ENCODE measurements at regions not wholly inside any gene's neighbourhood (a gene's known extent, or its start where the extent isn't known, plus 50 kb on each side); places are given as distances from the start of the nearest gene placed in this dataset.

DNA sequence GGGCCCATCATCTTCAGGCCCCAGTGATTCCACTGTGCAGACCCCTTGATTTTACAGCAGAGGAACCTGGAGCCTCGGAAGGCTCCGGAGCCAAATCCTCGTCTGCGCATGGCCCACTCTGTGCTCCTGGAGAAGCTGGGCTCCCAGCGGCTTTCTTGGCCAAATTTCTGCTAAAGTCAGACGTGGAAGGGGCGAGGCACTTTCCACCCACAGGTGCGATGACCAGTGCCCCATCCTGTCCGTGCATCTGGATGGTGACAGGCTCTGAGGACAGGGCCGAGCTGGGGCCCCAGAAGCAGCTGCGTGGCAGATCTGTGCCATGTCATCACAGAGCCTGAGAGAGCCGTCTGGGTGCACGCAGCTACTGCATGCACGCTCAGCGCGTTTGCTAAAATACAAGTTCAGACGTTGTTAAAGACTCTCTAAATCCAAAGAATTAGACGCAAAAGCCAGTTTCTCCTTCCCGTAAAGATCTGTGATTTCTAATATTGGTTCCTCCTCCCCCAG, 57.2 kb downstream of the JAKMIP3 start:
- Histone ChIP-seq H3K9ac (ENCODE audit: low read length) (no peak overlapping the region), H3K4me2 (replicated peaks; ENCODE audit: low read depth, low read length, poor library complexity, severe bottlenecking) (no peak overlapping the region), H3K36me3 (replicated peaks in 1 of 2; ENCODE audit: control extremely low read depth in 1 of 2, control insufficient read depth in 1 of 2, extremely low read depth in 1 of 2, insufficient read depth in 2 of 2, low read length in 1 of 2) (no peaks in the 10 kb centered on the region), H3K9me3 (ENCODE audit: control extremely low read depth in 1 of 3, control insufficient read depth in 2 of 3, insufficient read depth in 1 of 3, low read length in 2 of 3) (peaks cover 0 to 4% (median 0%) of the 10 kb centered on the region in 3 donors), H3K4me1 (ENCODE audit: control insufficient read depth in 2 of 2, insufficient read depth in 2 of 2, low read length in 2 of 2) (no peaks in the 10 kb centered on the region), H2AFZ (ENCODE audit: insufficient read depth, low read depth, low read length, poor library complexity, severe bottlenecking) (no peak overlapping the region), H3K27me3 (replicated peaks in 1 of 4; ENCODE audit: control extremely low read depth in 1 of 4, control insufficient read depth in 3 of 4, insufficient read depth in 4 of 4, low read length in 3 of 4) (no peaks in the 10 kb centered on the region), H4K20me1 (ENCODE audit: control insufficient read depth, insufficient read depth, low read length, poor library complexity, severe bottlenecking) (no peaks in the 10 kb centered on the region), H3K79me2 (ENCODE audit: control insufficient read depth, insufficient read depth, low read length) (no peaks in the 10 kb centered on the region), H3K4me3 (ENCODE audit: control extremely low read depth in 1 of 5, extremely low read depth in 1 of 5, insufficient read depth in 1 of 5, low read depth in 2 of 5, low read length in 4 of 5) (no peak overlapping the region), H3K27ac (ENCODE audit: low read length in 2 of 2) (no peak overlapping the region)
- no peak for ATAC-seq (ENCODE audit: low read depth)
- DNase-seq: no peak
- intact Hi-C loops (cut with micrococcal nuclease): no loop called here
- H3K27ac Mint-ChIP-seq: no peak overlapping the region
- H3K4me3 Mint-ChIP-seq: no peak overlapping the region
- H3K27me3 Mint-ChIP-seq: no peaks in the 10 kb centered on the region
- ChIA-PET CTCF (no interaction called here), POLR2A (no interaction called here)
- no peak for TF ChIP-seq EZH2 (IDR thresholded peaks at IDR 0.05; ENCODE audit: borderline replicate concordance, insufficient read depth, low read depth, low read length, poor library complexity, severe bottlenecking)
- H3K9me3 Mint-ChIP-seq (ENCODE audit: insufficient read depth): no peaks in the 10 kb centered on the region
- WGBS (ENCODE audit: insufficient coverage): 89% methylated on average over 18 of the region's 19 CpGs
- no peaks in the 10 kb centered on the region for H3K4me1 Mint-ChIP-seq

DNA sequence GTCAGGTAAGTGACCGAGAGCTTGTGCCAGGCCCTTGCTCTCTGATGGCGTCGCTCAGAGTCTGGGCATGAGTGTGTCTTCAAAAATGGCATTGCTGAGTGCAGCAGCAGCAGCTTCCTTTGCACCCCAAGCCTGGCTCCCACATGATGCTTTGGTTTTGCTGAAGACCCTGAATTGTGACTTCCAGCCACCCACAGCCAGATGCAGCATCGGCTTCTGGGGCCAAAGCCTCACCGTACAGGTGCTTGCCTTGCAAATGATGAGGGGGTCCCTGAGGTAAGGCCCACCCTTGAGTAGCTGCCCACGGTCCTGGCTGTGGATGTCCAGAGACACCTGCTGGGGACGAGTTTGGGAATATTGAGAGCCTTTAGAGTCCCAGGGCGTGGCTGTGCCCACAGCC, 57.9 kb downstream of the JAKMIP3 start:
- 87% methylated on average over 8 of the region's 8 CpGs for WGBS (ENCODE audit: insufficient coverage)
- Histone ChIP-seq H3K27me3 (replicated peaks in 1 of 4; ENCODE audit: control extremely low read depth in 1 of 4, control insufficient read depth in 3 of 4, insufficient read depth in 4 of 4, low read length in 3 of 4) (no peaks in the 10 kb centered on the region), H3K4me3 (ENCODE audit: control extremely low read depth in 1 of 5, extremely low read depth in 1 of 5, insufficient read depth in 1 of 5, low read depth in 2 of 5, low read length in 4 of 5) (no peak overlapping the region), H4K20me1 (ENCODE audit: control insufficient read depth, insufficient read depth, low read length, poor library complexity, severe bottlenecking) (no peaks in the 10 kb centered on the region), H3K79me2 (ENCODE audit: control insufficient read depth, insufficient read depth, low read length) (no peaks in the 10 kb centered on the region), H3K36me3 (replicated peaks in 1 of 2; ENCODE audit: control extremely low read depth in 1 of 2, control insufficient read depth in 1 of 2, extremely low read depth in 1 of 2, insufficient read depth in 2 of 2, low read length in 1 of 2) (no peaks in the 10 kb centered on the region), H2AFZ (ENCODE audit: insufficient read depth, low read depth, low read length, poor library complexity, severe bottlenecking) (no peak overlapping the region), H3K4me2 (replicated peaks; ENCODE audit: low read depth, low read length, poor library complexity, severe bottlenecking) (no peak overlapping the region), H3K9ac (ENCODE audit: low read length) (no peak overlapping the region), H3K9me3 (ENCODE audit: control extremely low read depth in 1 of 3, control insufficient read depth in 2 of 3, insufficient read depth in 1 of 3, low read length in 2 of 3) (peaks cover 0 to 4% (median 0%) of the 10 kb centered on the region in 3 donors), H3K27ac (ENCODE audit: low read length in 2 of 2) (no peak overlapping the region), H3K4me1 (ENCODE audit: control insufficient read depth in 2 of 2, insufficient read depth in 2 of 2, low read length in 2 of 2) (no peaks in the 10 kb centered on the region)
- no peak overlapping the region for H3K4me3 Mint-ChIP-seq
- TF ChIP-seq, protein P1, sequence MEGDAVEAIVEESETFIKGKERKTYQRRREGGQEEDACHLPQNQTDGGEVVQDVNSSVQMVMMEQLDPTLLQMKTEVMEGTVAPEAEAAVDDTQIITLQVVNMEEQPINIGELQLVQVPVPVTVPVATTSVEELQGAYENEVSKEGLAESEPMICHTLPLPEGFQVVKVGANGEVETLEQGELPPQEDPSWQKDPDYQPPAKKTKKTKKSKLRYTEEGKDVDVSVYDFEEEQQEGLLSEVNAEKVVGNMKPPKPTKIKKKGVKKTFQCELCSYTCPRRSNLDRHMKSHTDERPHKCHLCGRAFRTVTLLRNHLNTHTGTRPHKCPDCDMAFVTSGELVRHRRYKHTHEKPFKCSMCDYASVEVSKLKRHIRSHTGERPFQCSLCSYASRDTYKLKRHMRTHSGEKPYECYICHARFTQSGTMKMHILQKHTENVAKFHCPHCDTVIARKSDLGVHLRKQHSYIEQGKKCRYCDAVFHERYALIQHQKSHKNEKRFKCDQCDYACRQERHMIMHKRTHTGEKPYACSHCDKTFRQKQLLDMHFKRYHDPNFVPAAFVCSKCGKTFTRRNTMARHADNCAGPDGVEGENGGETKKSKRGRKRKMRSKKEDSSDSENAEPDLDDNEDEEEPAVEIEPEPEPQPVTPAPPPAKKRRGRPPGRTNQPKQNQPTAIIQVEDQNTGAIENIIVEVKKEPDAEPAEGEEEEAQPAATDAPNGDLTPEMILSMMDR (IDR thresholded peaks at IDR 0.05): no peak
- no peak for TF ChIP-seq EZH2 (IDR thresholded peaks at IDR 0.05; ENCODE audit: borderline replicate concordance, insufficient read depth, low read depth, low read length, poor library complexity, severe bottlenecking)
- DNase-seq: no peak
- no peaks in the 10 kb centered on the region for H3K9me3 Mint-ChIP-seq (ENCODE audit: insufficient read depth)
- no peaks in the 10 kb centered on the region for H3K27me3 Mint-ChIP-seq
- no peak for ATAC-seq (ENCODE audit: low read depth)
- H3K27ac Mint-ChIP-seq: no peak overlapping the region
- H3K4me1 Mint-ChIP-seq: no peaks in the 10 kb centered on the region
- ChIA-PET POLR2A (no interaction called here), CTCF (no interaction called here)
- intact Hi-C loops (cut with micrococcal nuclease): no loop called here

Data from B cell (primary cell).